Hypothalamus (tissue), 51 donors: ENCODE measurements at regions not wholly inside any gene's neighbourhood (a gene's known extent, or its start where the extent isn't known, plus 50 kb on each side); places are given as distances from the start of the nearest gene placed in this dataset.

ENCODE experiments used
- DNase-seq, 51 donors: peaks; one replicate each; lab custom pipeline; 2025; lab: John Stamatoyannopoulos, UW

GRCh38 chr18:60445341-60445740 lies 72.8 kb upstream of the MC4R start:
- no peak for DNase-seq

- DNase-seq: no peak
Observed at GRCh38 chr18:60446821-60447220, 74.2 kb upstream of the MC4R start.

DNA sequence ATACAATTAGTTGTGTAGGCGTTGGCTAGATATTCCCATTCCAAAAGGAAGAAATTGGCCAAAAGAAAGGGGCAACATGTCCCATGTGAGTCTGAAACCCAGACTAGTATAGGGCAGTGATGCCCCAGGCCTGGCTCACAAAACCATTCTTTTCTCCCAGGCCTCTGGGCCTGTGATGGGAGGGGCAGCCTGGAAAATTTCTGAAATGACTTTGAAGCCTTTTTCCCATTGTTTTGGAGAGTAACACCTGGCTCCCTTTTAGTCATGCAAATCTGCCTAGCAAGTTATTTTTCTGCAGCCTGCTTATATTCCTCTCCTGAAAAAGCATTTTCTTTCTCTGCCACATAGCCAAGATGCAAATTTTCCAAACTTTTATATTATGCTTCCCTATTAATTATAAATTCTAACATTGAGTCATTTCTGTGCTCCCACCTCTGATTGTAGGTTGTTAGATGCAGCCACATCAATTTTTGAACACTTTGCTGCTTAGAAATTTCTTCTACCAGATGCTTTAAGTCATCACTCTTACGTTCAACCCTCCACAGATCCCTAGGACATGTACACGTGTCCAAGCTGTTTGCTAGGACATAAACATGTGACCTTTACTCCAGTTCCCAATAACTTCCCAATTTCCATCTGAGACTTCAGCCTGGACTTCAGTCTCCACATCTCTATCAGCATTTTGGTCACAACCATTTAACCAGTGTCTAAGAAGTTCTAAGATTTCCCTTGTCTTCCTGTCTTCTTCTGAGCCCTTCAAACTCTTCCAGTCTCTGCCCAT lies 76.1 kb upstream of the MC4R start:
- no peak for DNase-seq

GRCh38 chr18:60452421-60452820 lies 79.8 kb upstream of the MC4R start:
- no peak for DNase-seq

GRCh38 chr18:60466677-60467076 lies 94.1 kb upstream of the MC4R start:
- no peak for DNase-seq

GRCh38 chr18:60469387-60470100 lies 97.0 kb upstream of the MC4R start:
- no peak for DNase-seq

DNA sequence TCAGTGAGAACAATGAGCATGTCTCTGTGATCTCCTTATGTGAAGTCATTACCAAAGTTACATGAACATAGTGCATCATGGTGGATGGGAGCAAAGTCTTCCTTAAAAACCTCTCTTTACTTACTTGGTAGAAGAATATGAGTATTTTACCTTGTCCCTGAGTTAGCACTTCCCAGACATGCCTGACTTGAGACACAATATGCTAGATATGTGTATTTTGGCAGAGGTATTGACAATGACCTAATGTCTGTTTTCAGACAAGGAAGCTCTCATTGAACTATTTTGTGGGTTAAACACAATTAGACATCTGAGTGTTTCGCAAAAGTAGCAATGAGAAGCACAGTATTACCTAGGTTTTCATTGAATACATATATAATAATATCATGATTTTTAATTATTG lies 99.1 kb upstream of the MC4R start:
- no peak for DNase-seq

DNA sequence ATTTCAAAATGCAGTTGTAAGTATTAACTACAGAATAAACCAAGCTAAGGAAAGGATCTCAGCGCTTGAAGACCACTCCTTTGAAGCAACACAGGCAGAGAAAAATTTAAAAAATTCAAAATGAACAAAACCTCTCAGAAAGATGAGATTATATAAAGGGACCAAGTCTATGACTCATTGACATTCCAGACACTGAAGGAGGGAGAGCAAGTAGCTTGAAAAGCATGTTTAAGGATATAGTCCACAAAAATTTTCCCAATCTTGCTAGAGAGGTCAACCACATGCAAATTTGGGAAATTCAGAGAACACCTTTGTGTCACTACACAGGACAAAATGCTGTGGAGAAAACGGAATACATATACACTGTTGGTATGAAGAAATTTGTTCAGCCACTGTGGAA lies 112.6 kb upstream of the MC4R start:
- no peak for DNase-seq

GRCh38 chr18:60493066-60493465 lies 120.5 kb upstream of the MC4R start:
- DNase-seq: no peak

- DNase-seq: no peak
Observed at GRCh38 chr18:60499675-60500074, 127.1 kb upstream of the MC4R start.

DNA sequence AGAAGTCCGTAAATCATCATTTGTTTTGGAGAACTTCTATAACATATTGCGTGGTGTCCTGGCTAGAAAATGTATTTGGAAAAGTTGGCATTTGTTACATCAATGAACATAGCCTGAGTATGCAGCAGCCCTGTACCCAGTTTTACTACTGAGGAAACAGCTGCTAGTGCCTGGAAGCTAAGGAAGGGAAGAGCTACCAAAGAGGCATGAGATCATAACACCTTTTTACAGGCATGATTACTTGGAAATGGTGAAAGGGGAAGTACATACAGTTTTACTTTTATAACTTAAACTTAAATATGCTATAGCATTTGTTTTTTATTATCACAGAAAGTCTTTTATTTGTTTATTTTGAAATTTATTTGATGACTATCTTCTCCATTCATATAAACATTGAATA lies 128.4 kb upstream of the MC4R start:
- no peak for DNase-seq

DNA sequence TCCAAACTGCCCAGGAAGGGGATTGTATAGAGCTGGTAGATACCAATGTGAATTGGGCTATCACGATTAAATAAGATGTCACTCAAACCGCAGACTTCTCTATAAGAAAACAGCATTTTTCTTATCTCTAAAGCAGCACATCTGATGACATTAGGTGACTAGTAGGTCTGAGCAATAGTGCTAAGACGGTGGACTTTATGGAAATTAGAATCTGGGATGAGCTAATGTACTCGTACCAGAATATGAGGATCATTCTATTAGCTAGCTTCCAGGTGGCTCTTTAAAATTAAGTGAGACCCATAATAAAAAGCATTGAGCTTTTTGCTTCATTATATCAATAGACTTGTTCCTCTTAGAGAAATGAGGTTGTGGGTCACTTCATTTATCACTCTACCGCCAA lies 130.0 kb upstream of the MC4R start:
- no peak for DNase-seq

DNA sequence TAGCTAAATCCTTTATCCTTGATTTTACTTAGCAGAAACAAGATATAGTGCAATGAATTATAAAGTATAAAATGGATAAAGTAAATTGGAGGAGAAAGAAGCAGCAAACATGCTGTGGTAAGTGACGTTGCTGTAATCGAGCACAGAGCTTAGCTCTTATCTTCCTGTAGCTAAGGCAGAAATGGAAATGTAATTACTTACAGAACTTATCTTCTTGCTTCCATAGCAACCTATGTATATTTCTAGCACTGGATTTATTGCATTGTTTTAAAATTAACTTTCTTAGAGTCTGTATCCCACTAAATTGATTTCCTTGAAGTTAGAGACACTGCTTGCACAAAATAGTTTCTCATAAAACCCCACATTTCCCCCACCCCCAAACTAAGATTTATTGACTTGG lies 130.6 kb upstream of the MC4R start:
- DNase-seq: no peak

GRCh38 chr18:60506190-60506589 lies 133.6 kb upstream of the MC4R start:
- DNase-seq: no peak

DNA sequence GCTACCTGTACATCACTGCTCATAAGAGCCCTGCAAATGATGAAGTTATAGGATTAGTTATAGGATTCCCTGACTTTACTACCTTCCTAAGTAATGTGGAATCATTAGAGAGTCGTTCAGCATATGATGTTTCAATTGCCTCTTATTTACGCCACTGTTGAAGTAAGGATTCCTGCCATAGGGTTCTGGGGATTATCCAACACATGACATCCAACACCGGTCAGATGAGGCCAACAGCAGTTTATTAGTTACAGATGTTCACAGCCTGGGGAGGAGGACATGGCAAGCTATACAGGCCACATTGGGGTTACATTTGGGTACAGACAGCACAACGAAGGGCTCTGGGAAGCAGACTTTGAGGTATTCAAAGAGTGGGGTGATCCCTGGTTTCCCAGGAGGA lies 134.1 kb upstream of the MC4R start:
- no peak for DNase-seq

- no peak for DNase-seq
Observed at GRCh38 chr18:60508108-60508507, 135.5 kb upstream of the MC4R start.

DNA sequence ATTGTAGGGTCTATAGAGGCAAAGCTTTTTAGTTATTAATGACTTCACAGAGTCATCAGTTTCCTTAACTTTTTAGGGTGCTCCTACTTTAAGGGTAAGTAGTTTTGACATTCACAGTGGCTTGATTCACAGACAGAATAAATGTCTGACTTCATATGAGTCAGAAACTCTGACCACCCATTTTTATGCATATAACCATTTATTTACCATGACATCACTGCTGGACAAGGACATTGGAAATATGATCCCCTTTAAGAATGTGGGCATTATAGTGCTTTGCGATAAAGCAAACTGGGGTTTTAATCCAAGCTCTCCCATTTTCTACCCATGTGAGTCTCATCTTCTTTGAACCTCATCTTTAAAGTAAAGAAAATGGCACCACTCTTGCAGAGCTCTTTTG lies 162.0 kb upstream of the MC4R start:
- no peak for DNase-seq

DNA sequence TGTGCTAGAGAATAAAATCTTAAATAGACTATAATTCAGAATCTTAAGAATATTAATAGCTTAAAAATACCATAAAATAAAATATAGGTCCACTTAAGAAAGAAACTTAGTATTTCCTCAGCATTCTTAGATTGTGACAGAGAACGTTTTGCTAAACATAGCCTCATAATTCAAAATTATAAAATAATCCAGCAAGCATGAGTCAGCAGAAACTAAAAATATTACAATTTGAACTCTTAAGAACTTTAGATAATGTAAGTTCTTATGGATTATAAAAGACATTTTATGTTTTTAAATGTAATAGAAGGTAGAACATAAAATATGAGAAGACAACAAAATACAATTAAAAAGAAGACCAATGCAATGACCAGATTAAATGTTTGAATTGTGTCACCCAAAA lies 164.5 kb upstream of the MC4R start:
- no peak for DNase-seq

DNA sequence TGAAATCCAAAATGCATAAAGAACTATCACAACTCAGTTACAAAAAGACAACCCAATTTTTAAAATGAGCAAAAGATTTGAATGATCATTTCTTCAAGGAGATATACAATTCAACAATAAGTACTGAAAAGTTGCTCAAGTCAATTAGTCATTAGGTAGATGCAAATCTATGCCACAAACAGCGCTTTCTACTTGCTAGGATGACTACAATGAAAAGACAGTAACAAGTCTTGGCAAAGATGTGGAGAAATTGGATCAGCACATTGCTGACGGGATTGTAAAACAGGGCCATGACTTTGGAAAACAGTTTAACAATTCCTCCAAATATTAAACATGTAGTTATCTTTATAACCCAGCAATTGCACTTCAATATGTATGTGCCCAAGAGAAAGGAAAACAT lies 166.3 kb upstream of the MC4R start:
- no peak for DNase-seq

DNA sequence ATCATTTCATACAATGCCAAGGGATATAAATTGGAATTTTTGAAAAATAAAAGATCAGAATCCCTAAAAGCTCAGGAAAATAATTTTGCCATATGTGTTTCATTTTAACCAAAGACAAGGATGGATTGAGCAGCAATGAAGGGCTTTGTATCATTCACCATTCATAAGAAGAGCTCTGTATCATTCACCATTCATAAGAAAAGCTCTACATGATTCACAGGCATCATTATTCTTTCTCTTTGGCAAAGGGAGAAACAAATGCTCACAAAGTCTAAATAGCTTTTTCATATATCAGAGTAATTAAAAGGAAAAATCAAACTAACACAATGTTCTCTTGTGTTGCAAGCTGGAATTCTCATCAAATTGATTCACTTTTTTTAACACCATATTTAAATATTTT lies 169.1 kb upstream of the MC4R start:
- no peak for DNase-seq

DNA sequence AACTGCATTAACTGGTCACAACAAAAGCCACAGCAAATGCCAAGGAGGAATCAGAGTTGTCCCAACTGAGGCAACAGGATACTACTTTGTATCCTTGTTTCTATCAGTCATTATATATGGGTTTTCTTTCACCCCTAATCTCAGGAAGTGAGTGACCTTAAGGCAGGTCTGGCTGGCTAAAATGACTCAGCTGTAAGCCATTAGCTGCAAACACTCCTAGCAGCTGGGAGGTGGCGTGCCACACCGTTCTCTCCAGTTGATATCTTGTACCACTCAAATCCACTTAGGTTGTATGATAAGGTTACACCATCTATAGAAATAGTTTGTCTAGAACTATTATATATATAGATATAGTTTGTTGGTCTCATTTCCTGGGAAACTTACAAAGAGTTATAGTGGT lies 171.1 kb upstream of the MC4R start:
- no peak for DNase-seq

DNA sequence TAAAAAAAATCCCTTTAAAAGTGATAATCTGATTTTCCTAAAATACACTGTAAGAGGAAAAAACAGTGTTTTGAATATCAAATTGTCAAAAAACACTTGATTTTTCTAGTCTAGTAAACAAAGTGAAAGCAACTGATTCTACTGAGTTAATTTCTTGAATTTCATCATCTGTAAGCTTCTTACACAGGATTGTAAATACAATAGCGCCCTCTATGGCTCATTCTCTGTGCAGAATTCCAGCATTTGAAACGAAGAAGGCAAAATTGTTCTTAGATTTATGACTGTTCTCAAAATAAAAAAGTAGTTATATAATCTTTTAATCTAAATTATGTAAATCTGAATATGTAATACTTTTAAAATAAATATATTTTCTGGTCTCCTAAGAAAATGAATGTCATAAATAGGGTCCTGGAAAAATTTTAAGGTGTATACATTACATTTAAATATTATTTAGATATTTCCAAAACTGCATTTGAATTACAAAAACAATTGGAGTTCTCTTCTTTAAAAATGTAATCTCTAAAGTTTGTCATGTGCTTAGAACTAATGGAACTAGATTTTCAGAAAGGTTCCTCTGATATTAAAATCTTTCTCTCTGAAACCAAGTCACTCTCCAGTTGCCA lies 176.9 kb upstream of the MC4R start:
- peak in 7 of 51 donors; percentile 2 to 41 (median 16) for DNase-seq
